Fibroblast of lung (primary cell): ENCODE measurements at regions not wholly inside any gene's neighbourhood (a gene's known extent, or its start where the extent isn't known, plus 50 kb on each side); places are given as distances from the start of the nearest gene placed in this dataset.

Experiments used
- DNase-seq, 2 donors: peaks; one replicate each; pipeline versions ENCODE4 v3.0.0 to v3.0.0-alpha.2; 2010; ENCODE audit warnings: low read depth in 2 of 2
- H2AFZ ChIP-seq: 2 replicates; pipeline ENCODE4 v1.5.1; 2012; ENCODE audit warnings: low read length, control low read depth, inconsistent platforms
- H3K27ac ChIP-seq: 2 replicates; pipeline ENCODE4 v1.5.1; 2011; ENCODE audit warnings: low read length, control low read depth; ENCODE audit not compliant: insufficient read depth
- H3K27me3 ChIP-seq: 2 replicates; pipeline ENCODE4 v1.5.1; 2011; ENCODE audit warnings: mild to moderate bottlenecking, low read length; ENCODE audit not compliant: control insufficient read depth, insufficient read depth
- H3K36me3 ChIP-seq: 2 replicates; pipeline ENCODE4 v1.5.1; 2011; ENCODE audit warnings: low read length; ENCODE audit not compliant: control insufficient read depth, insufficient read depth
- H3K4me1 ChIP-seq: 2 replicates; pipeline ENCODE4 v1.5.1; 2011; ENCODE audit warnings: low read length; ENCODE audit not compliant: control insufficient read depth, insufficient read depth; ENCODE audit errors: extremely low read depth
- H3K4me2 ChIP-seq: 2 replicates; pipeline ENCODE4 v1.5.1; 2011; ENCODE audit warnings: low read length, control low read depth; ENCODE audit not compliant: insufficient read depth; ENCODE audit errors: extremely low read depth
- H3K4me3 ChIP-seq, 4 experiments: fragments of 200-600 bp in 1 of 4; sonication (generic) in 1 of 4; replicated peaks in 1 of 4; 2 replicates each; pipeline ENCODE4 v1.5.1; 2011 to 2016; ENCODE audit warnings: low read length in 4 of 4, low read depth in 3 of 4, mild to moderate bottlenecking in 3 of 4, control low read depth in 2 of 4, inconsistent platforms in 1 of 4, mixed read lengths in 1 of 4; ENCODE audit not compliant: insufficient read depth in 1 of 4; ENCODE audit errors: control extremely low read depth in 1 of 4
- H3K79me2 ChIP-seq: 2 replicates; pipeline ENCODE4 v1.5.1; 2012; ENCODE audit warnings: mild to moderate bottlenecking, low read length, inconsistent platforms; ENCODE audit not compliant: control insufficient read depth, insufficient read depth
- H3K9ac ChIP-seq: 2 replicates; pipeline ENCODE4 v1.5.1; 2011; ENCODE audit warnings: mild to moderate bottlenecking, low read length, control low read depth; ENCODE audit not compliant: insufficient read depth
- H3K9me3 ChIP-seq: 2 replicates; pipeline ENCODE4 v1.5.1; 2012; ENCODE audit warnings: low read depth, low read length; ENCODE audit not compliant: control insufficient read depth, insufficient read depth
- H4K20me1 ChIP-seq: 2 replicates; pipeline ENCODE4 v1.5.1; 2011; ENCODE audit warnings: low read length; ENCODE audit not compliant: control insufficient read depth, insufficient read depth; ENCODE audit errors: extremely low read depth
- EZH2 ChIP-seq: IDR thresholded peaks from 2 replicates; pipeline ENCODE4 v1.5.1; 2012; ENCODE audit warnings: low read length, control low read depth, mild to moderate bottlenecking; ENCODE audit errors: missing control alignments
- TF ChIP-seq, protein P1 (sequence below), 2 donors: IDR thresholded peaks in 1 of 2; conservative IDR thresholded peaks in 1 of 2; 1 replicate in 1 of 2; 2 replicates in 1 of 2; pipeline ENCODE4 v1.5.1; 2011 to 2012; ENCODE audit warnings: low read length in 2 of 2, control low read depth in 1 of 2, inconsistent platforms in 1 of 2, low read depth in 1 of 2, mild to moderate bottlenecking in 1 of 2

DNA sequence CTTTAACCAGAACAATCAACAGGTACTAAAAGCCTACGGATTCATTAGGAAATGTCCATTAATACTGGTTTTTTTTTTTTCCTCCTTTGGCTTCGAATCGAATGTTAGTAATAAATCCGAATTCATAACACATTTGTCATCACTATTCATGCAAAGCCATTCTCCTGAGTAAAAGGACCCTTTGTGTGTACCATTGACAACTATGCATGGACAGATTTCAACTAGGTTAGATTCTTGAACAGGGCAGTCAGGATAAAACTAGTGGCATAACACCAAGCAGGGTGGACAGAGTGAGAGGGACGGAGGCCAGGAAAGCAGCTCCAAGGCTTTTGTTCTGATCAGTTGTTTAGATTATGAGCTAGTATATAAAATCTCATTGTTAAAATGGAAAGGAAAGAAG is 1722.0 kb upstream of the TENM3 start:
- H3K4me3 ChIP-seq = no peak overlapping the region
- H2AFZ ChIP-seq = no peak overlapping the region
- no peaks in the 10 kb centered on the region for H3K9me3 ChIP-seq
- TF ChIP-seq, protein P1, sequence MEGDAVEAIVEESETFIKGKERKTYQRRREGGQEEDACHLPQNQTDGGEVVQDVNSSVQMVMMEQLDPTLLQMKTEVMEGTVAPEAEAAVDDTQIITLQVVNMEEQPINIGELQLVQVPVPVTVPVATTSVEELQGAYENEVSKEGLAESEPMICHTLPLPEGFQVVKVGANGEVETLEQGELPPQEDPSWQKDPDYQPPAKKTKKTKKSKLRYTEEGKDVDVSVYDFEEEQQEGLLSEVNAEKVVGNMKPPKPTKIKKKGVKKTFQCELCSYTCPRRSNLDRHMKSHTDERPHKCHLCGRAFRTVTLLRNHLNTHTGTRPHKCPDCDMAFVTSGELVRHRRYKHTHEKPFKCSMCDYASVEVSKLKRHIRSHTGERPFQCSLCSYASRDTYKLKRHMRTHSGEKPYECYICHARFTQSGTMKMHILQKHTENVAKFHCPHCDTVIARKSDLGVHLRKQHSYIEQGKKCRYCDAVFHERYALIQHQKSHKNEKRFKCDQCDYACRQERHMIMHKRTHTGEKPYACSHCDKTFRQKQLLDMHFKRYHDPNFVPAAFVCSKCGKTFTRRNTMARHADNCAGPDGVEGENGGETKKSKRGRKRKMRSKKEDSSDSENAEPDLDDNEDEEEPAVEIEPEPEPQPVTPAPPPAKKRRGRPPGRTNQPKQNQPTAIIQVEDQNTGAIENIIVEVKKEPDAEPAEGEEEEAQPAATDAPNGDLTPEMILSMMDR (conservative IDR thresholded peaks at IDR 0.05 in 1 of 2, IDR thresholded peaks at IDR 0.05 in 1 of 2; ENCODE audit: low read depth in 1 of 2, low read length in 2 of 2) = no peak
- no peak for TF ChIP-seq EZH2
- H3K27ac ChIP-seq = no peak overlapping the region
- no peaks in the 10 kb centered on the region for H4K20me1 ChIP-seq
- H3K9ac ChIP-seq = no peak overlapping the region
- no peak overlapping the region for H3K4me2 ChIP-seq
- H3K36me3 ChIP-seq = no peaks in the 10 kb centered on the region
- H3K27me3 ChIP-seq = no peaks in the 10 kb centered on the region
- peak in 1 of 2 donors; percentile 76 for DNase-seq
- H3K4me1 ChIP-seq = no peaks in the 10 kb centered on the region
- H3K79me2 ChIP-seq = no peaks in the 10 kb centered on the region

DNA sequence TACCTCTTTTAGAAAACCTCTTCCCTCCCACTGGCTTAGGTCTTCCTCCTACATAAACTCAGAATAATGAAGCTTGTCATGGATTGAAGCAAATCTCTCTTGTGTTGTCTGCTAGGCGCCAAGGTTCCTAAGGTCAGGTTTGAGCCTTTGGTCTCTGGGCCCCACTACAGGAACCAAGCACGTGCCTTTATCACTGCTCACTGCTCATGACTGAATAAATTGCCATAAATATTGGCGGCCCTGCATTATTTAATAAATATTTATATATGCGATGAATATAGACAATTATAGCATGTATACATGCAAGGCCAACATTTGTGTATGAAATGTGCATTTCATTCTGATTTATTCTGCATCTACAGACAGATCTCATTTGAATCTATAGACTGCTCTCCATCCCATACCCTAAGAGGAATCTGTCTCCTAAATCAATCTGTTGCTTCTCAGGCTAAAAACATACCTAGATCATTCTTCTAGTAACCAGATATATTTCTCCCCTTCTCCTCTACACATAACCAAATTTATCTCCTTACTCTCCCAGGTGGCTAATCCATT is 1717.6 kb upstream of the TENM3 start:
- TF ChIP-seq, protein P1 (conservative IDR thresholded peaks at IDR 0.05 in 1 of 2, IDR thresholded peaks at IDR 0.05 in 1 of 2; ENCODE audit: low read depth in 1 of 2, low read length in 2 of 2) = no peak
- TF ChIP-seq EZH2 = no peak
- H3K9me3 ChIP-seq = no peaks in the 10 kb centered on the region
- no peak overlapping the region for H3K9ac ChIP-seq
- no peaks in the 10 kb centered on the region for H3K4me1 ChIP-seq
- no peak overlapping the region for H3K4me3 ChIP-seq
- no peak overlapping the region for H3K27ac ChIP-seq
- DNase-seq = no peak
- H4K20me1 ChIP-seq = no peaks in the 10 kb centered on the region
- no peaks in the 10 kb centered on the region for H3K36me3 ChIP-seq
- no peaks in the 10 kb centered on the region for H3K27me3 ChIP-seq
- H2AFZ ChIP-seq = no peak overlapping the region
- H3K4me2 ChIP-seq = no peak overlapping the region
- H3K79me2 ChIP-seq = no peaks in the 10 kb centered on the region

DNA sequence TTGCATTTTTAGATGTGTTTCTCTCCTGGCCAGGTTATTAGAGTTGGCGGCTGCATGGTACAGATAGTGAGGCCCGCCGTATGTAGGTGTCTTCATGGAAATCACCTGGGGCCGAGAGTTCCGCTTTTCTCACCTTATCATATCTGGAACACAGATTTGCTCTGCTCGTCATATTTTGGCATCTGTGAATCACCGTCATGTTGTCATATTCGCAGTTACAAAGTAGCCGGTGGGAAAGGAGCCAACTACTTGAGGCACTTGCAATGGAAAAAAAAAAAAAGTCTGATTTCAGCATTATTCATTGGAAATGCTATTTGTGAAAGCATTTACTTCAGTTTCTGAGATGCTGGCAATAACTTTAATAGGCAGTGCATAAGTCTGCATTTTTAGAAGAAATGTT is 1715.2 kb upstream of the TENM3 start:
- Histone ChIP-seq H2AFZ (no peak overlapping the region), H3K79me2 (no peaks in the 10 kb centered on the region), H3K4me2 (no peak overlapping the region), H3K36me3 (no peaks in the 10 kb centered on the region), H3K9ac (no peak overlapping the region), H3K4me3 (no peak overlapping the region), H3K27me3 (no peaks in the 10 kb centered on the region), H3K4me1 (no peaks in the 10 kb centered on the region), H4K20me1 (no peaks in the 10 kb centered on the region), H3K27ac (no peak overlapping the region), H3K9me3 (no peaks in the 10 kb centered on the region)
- DNase-seq = peak in 1 of 2 donors; percentile 15
- TF ChIP-seq EZH2 = no peak
- TF ChIP-seq, protein P1 (conservative IDR thresholded peaks at IDR 0.05 in 1 of 2, IDR thresholded peaks at IDR 0.05 in 1 of 2; ENCODE audit: low read depth in 1 of 2, low read length in 2 of 2) = no peak
